LNCAP (cell line): ENCODE measurements at regions not wholly inside any gene's neighbourhood (a gene's known extent, or its start where the extent isn't known, plus 50 kb on each side); places are given as distances from the start of the nearest gene placed in this dataset.

Experiments
- CTCF ChIP-seq: fragments of 450-650 bp; IDR thresholded peaks from 2 replicates; pipeline ENCODE4 v1.5.1; 2017; ENCODE audit warnings: mild to moderate bottlenecking

- TF ChIP-seq CTCF: no peak
Measured at GRCh38 chr4:123017636-123018395, 95.4 kb upstream of the NUDT6 start.

GRCh38 chr4:123018396-123018775 is 96.0 kb upstream of the NUDT6 start:
- no peak for TF ChIP-seq CTCF

- no peak for TF ChIP-seq CTCF
Measured at GRCh38 chr4:123020285-123020684, 97.9 kb upstream of the NUDT6 start.

GRCh38 chr4:123023647-123024046 is 101.2 kb upstream of the NUDT6 start:
- TF ChIP-seq CTCF: no peak

- no peak for TF ChIP-seq CTCF
Measured at GRCh38 chr4:123024710-123025109, 102.3 kb upstream of the NUDT6 start.

GRCh38 chr4:123025398-123025797 is 103.0 kb upstream of the NUDT6 start:
- no peak for TF ChIP-seq CTCF

- TF ChIP-seq CTCF: no peak
Measured at GRCh38 chr4:123031664-123032063, 109.3 kb upstream of the NUDT6 start.

- TF ChIP-seq CTCF: no peak
Measured at GRCh38 chr4:123034023-123034422, 111.6 kb upstream of the NUDT6 start.
